ENCODE measurements at regions not wholly inside any gene's neighbourhood (a gene's known extent, or its start where the extent isn't known, plus 50 kb on each side); places are given as distances from the start of the nearest gene placed in this dataset.
"Not testable (repeated sequence)": the region's sequence is repeated elsewhere in the genome, so short reads cannot be mapped to it uniquely, and the experiment has no call there.

- DNase-seq (ENCODE audit: low spot score), result no peak
Observed at GRCh38 chr4:128649161-128649560, 160.3 kb upstream of the JADE1 start.

- DNase-seq (ENCODE audit: low spot score), result no peak
Observed at GRCh38 chr4:128648021-128648420, 161.5 kb upstream of the JADE1 start.

- not testable (repeated sequence) for DNase-seq (ENCODE audit: low spot score)
Observed at GRCh38 chr4:128646893-128647292, 162.6 kb upstream of the JADE1 start.

DNA sequence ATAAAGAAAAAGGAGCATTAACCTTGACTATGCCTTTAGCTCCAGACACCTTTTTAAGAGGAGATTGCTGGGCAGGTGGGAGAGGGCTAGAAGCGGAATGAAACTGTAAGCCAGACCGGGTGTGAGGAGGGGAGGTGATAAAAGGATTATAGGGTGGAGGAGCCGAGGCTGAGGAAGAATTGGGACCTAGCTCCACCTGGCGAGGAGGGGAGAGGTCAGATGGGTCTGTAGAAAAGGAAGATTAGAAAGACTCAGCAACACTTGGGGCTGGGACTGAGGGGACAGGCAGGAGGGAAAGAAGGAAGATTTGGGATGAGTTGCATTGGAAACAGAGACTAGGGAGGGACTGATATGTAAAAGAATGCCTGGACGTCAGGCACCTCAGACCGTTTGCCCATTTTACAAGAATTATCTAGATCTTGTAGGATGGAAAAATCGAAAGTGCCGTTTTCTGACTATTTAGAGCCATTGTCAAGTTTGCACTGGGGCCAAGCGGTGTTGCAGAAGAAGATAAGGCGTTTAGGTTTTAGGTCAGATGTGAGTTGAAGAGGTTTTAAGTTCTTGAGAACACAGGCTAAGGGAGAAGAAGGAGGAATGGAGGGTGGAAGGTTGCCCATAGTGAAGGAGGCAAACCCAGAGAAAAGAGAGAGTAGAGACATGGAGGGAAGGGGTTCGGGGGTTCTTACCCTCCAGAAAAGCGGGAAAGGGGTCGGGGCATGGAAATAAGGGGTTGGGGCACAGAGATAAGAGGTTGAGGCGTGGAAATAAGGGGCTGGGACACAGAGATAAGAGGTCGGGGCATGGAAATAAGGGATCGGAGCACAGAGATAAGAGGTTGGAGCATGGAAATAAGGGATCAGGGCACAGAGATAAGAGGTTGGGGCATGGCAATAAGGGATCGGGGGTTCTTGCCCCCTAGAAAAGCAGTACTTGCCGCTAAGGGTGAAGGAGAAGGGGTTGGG, 164.5 kb upstream of the JADE1 start:
- not testable (repeated sequence) for DNase-seq (ENCODE audit: low spot score)

DNA sequence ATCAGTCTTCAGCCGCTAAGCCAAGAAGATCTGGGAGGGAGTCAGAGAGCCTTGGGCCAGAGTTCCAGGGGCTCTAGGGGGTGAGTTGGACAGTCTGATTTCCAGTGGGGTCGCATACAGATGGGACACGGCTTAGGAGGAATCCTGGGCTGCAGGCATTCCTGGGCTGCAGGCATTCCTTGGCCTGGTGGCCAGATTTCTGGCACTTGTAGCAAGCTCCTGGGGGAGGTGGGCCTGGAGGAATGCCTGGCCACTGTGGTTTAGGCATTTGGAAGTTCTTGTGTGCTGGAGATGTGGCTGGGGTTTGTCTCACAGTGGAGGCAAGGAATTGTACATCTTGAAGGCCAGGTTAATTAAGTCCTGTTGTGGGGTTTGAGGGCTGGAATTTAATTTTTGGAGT, 165.4 kb upstream of the JADE1 start:
- DNase-seq (ENCODE audit: low spot score), result not testable (repeated sequence)

GRCh38 chr4:128641566-128641965, 167.9 kb upstream of the JADE1 start:
- not testable (repeated sequence) for DNase-seq (ENCODE audit: low spot score)

DNA sequence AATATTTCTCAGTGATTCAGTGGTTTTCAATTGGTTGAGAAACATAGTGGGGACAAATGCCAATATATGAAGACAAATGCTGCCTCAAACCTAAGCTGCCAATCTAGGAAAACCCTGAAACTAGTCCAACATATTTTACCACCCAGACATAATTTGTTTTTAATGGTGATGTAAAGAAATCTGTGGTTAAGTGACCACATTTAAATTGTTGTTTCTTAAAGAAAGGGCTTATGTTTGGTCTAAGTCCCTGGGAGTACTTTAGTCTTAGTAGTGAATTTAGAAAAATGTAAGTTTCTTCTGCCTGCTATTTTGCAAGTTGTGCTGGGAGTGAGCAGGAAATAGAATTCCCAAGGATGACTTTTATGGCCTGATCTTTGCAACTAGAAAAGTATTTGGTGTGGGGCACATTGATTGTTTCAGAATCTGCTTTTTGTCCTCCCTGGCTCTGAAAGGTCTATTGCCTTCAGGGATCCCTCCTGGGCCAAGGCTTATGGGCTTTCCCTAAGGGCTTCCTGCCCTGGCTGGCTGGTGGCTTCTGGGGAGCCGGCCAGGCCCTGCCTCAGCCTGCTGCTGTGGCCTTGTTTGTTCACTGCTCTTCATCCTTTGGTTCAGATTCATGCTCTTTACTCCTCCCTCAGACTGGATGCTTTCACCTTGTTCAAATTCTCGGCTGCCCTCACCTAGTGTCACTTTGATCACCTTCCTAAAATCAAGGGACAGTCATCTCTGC, 169.8 kb upstream of the JADE1 start:
- DNase-seq (ENCODE audit: low spot score), result no peak

- DNase-seq (ENCODE audit: low spot score), result no peak
Observed at GRCh38 chr4:128636906-128637305, 172.6 kb upstream of the JADE1 start.

DNA sequence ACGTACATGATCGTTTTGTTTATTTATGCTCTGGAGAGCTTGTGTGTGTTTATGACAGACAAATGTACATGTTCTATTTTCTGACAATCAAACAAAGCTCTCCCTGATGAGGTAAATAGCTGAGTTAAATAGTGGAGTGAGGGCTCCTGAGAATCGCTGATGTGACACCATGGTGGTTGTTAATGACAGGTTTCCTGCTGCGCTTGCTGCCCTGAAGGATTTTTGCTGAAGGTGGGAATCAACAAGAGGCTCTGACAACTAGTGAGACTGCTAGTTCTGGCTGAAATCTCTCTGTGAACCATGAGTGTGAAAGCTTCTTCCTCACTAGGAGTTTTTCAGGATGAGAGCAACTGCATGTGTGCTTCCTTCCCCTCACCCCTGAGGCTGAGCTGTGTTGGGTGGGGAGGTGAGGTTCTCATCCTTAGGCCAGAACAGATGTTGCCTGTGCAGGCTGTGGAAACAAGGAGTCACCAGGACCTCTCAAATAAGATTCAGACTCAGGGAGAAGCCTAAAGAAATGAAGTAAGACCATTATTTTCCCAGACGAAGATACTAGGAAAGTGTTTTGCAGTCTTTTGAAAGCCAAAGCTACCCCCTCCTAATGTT, 173.4 kb upstream of the JADE1 start:
- DNase-seq (ENCODE audit: low spot score), result no peak

DNA sequence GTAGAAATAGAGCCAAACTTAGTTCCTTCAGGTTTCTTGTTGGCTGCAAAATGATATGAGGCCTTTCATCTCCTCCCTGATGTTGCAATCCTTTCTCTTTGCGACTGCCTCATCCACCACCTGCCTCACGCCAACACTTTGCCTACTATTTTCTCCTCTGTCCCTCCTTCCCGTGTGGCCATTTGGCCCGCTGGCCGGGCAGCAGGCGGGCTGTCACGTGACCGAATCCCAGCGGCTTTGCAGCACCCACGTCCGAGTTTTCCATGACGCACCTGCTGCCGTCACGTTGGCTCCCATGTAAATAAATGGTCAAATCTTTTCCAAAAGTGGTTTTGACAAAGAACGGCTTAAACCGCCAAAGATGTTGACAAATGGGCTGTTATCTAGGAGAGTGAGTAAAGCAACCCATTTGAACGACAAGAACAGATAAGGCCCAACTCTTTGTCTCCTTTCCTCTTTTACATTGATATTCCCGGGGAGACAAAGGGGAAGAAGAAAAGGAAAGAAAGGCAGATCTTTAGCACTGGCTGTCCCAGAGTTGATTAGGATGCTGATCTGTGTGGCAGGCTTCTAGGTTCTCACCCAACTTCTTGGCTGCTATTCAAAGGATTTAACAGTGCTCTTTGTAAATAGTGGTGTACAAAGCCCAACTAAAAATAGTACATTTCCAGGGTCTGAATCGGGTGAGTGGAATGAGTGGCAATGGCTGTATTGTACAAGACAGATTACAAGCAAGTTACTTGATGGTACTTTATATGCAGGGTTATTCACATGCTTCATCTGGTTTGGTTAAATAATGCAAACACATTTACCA, 174.2 kb upstream of the JADE1 start:
- DNase-seq (ENCODE audit: low spot score), result no peak

GRCh38 chr4:128633067-128633466, 176.4 kb upstream of the JADE1 start:
- no peak for DNase-seq (ENCODE audit: low spot score)

GRCh38 chr4:128630871-128631270, 178.6 kb upstream of the JADE1 start:
- no peak for DNase-seq (ENCODE audit: low spot score)

GRCh38 chr4:128623508-128624215, 185.8 kb upstream of the JADE1 start:
- DNase-seq (ENCODE audit: low spot score), result no peak

- DNase-seq (ENCODE audit: low spot score), result not testable (repeated sequence)
Observed at GRCh38 chr4:128620279-128620965, 189.1 kb upstream of the JADE1 start.

GRCh38 chr4:128615197-128615596, 194.3 kb upstream of the JADE1 start:
- DNase-seq (ENCODE audit: low spot score), result no peak

DNA sequence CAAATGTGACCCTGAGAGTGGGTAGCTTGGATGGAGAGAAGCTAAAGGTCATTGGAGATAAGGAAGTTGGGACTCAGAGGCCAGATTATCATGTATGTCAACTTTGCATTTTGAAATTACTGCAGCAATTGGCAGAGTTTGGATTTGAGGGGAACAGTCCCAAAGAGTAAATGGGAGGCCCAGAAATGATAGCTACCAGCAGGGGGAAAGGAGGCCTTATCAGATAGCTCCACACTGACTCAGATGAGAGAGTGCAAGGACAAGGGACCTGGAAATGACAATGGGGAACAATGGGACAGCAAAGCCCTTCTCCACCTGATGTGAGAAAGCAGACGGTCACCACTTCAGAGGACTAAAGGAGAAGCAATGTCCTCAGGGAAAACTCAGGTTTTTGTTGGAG, 201.5 kb upstream of the JADE1 start:
- no peak for DNase-seq (ENCODE audit: low spot score)

DNA sequence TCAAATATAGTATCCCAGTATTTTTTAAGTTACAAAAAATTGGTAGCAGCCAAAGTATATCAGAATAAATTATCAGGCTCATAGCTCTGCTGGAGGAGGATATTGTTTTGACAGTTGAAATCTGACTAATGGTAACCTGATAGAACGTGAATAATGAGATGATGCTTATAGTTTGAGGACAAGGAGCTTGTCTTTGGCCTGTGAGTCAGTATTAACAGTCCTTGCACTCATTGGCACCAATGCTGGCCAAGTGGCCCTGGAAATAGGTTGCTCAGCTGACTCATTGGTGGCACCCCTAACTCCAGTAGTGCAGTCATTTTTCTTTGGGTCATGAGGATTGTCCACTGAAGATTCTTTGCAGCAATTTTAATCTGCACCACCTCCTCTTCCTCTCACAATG, 203.3 kb upstream of the JADE1 start:
- no peak for DNase-seq (ENCODE audit: low spot score)

GRCh38 chr4:128604840-128605239, 204.7 kb upstream of the JADE1 start:
- DNase-seq (ENCODE audit: low spot score), result no peak

- DNase-seq (ENCODE audit: low spot score), result no peak
Observed at GRCh38 chr4:128604204-128604603, 205.3 kb upstream of the JADE1 start.

DNA sequence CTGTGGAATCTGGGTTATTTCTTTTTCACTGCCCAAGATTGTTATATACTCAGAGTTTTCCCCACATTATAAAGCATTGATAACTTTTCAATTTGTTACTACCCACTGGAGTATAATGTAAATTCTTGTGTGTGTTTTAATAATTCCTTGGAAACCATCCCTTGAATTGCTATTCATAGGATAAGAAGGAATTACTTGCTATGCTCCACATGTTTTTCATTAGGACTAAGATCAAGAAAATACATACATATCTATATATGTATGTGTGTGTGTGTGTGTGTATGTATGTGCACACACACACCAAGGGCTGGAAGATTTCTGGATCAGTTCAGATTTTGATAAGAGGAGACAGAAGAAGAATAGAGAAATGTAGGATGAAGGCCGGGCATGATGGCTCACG, 206.4 kb upstream of the JADE1 start:
- DNase-seq (ENCODE audit: low spot score), result no peak

All from hematopoietic multipotent progenitor cell treated with erythropoietin and hydrocortisone succinate and interleukin-3 and kit ligand, for 15 days (in vitro differentiated cells).